ENCODE measurements at regions not wholly inside any gene's neighbourhood (a gene's known extent, or its start where the extent isn't known, plus 50 kb on each side); places are given as distances from the start of the nearest gene placed in this dataset.

GRCh38 chr13:74569251-74569650, 435.0 kb upstream of the KLF12 start:
- TF ChIP-seq CTCF (IDR thresholded peaks at IDR 0.05) (no peak), EP300 (IDR thresholded peaks at IDR 0.05) (no peak), POLR2AphosphoS5 (IDR thresholded peaks at IDR 0.05) (no peak), POLR2A (IDR thresholded peaks at IDR 0.05; ENCODE audit: low read depth) (no peak)
